ENCODE measurements at regions not wholly inside any gene's neighbourhood (a gene's known extent, or its start where the extent isn't known, plus 50 kb on each side); places are given as distances from the start of the nearest gene placed in this dataset.

DNA sequence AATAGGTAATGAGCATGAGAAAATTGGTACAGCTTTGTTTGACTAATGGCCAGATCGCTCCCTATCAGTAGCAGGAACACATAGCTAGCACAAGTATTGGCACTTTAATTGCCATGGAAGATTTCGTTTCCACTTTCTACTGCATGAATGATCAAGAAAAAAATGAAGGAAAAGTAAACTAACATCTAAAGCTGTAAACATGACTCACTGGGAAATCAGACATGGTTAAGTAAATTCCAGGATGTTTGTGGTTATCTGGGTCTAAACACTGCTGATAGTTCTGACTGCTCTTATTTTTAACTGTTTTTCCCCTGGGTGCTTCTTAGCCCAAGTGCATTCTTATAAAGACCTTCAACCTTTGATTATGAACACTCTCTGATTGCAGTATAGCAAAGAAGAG lies 388.9 kb downstream of the NR2F1-AS1 start:
- Histone ChIP-seq H3K9me3 (no peaks in the 10 kb centered on the region), H3K36me3 (no peaks in the 10 kb centered on the region), H3K27ac (no peak overlapping the region), H3K27me3 (no peaks in the 10 kb centered on the region), H3K4me1 (peaks cover 0 to 19% (median 0%) of the 10 kb centered on the region in 3 donors), H3K4me3 (no peak overlapping the region)
- ATAC-seq: no peak
- TF ChIP-seq POLR2AphosphoS5 (IDR thresholded peaks at IDR 0.05) (no peak), EP300 (IDR thresholded peaks at IDR 0.05) (no peak), POLR2A (IDR thresholded peaks at IDR 0.05) (no peak)
- TF ChIP-seq, protein P1, sequence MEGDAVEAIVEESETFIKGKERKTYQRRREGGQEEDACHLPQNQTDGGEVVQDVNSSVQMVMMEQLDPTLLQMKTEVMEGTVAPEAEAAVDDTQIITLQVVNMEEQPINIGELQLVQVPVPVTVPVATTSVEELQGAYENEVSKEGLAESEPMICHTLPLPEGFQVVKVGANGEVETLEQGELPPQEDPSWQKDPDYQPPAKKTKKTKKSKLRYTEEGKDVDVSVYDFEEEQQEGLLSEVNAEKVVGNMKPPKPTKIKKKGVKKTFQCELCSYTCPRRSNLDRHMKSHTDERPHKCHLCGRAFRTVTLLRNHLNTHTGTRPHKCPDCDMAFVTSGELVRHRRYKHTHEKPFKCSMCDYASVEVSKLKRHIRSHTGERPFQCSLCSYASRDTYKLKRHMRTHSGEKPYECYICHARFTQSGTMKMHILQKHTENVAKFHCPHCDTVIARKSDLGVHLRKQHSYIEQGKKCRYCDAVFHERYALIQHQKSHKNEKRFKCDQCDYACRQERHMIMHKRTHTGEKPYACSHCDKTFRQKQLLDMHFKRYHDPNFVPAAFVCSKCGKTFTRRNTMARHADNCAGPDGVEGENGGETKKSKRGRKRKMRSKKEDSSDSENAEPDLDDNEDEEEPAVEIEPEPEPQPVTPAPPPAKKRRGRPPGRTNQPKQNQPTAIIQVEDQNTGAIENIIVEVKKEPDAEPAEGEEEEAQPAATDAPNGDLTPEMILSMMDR (IDR thresholded peaks at IDR 0.05): no peak
- 42 to 75% methylated on average over 2 of the region's 2 CpGs for WGBS, 2 donors (ENCODE audit: low coverage in 1 of 2)

DNA sequence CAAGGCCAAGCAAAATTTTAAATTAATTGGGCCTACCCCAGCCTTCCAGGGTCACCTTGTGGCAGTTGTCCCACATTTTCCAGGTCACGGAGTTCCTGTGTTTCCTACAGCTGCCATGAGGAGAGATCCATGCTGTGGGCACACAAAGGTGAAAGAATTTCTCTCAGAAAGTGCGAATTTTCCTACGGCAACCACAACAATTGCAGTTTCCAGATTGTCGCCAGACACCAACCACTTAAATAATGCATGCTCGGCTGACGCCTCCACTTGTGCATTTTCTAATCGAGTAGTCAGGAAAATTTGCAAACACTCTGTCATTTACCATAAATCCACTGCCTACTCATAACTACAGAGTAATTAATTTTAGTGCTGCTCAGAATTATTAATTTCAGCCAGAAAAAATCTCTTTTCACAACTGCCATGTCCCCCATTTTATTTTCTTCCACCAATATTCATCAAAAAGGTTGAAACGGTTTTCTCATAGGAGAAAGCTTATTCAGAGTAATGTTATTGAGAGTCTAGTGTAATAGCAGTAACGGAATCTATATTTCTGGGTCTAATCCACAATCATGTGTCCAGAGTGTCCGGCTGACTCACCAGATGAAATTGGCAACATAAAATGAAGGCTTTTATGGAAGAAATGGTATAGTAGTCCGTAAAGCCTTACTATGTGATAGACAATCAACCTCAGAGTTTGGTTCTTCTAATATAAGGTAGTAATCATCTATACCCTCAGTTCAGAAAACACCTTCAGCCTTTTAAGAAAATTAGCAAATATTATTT lies 389.8 kb downstream of the NR2F1-AS1 start:
- no peak overlapping the region for H3K27ac ChIP-seq
- H3K9me3 ChIP-seq: no peaks in the 10 kb centered on the region
- WGBS, 2 donors (ENCODE audit: low coverage in 1 of 2): 94% methylated on average over 7 to 11 of the region's 11 CpGs
- no peak overlapping the region for H3K4me3 ChIP-seq
- no peaks in the 10 kb centered on the region for H3K27me3 ChIP-seq
- no peak for TF ChIP-seq POLR2A (IDR thresholded peaks at IDR 0.05)
- TF ChIP-seq POLR2AphosphoS5 (IDR thresholded peaks at IDR 0.05): no peak
- TF ChIP-seq EP300 (IDR thresholded peaks at IDR 0.05): no peak
- TF ChIP-seq, protein P1 (IDR thresholded peaks at IDR 0.05): no peak
- peaks cover 0 to 19% (median 0%) of the 10 kb centered on the region in 3 donors for H3K4me1 ChIP-seq
- H3K36me3 ChIP-seq: no peaks in the 10 kb centered on the region
- no peak for ATAC-seq

DNA sequence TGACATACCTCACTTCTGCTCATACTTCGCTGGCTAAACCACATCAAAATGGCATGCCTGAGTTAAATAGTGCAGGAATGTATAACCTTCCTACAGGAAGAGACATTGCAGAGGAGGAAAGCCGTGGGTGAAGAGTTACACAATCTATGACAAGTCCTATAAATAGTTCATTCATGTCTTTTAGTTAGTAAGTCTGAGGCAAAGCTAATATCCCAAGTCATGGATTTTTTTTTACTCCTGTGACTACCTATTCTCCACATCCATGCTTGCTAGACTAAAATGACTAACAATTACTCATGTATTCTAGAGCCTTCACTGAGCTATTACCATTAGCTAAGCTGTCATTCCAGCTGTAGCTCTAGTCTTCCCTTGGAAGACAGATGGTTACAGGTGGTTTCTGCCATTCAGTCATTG lies 391.3 kb downstream of the NR2F1-AS1 start:
- ATAC-seq: no peak

DNA sequence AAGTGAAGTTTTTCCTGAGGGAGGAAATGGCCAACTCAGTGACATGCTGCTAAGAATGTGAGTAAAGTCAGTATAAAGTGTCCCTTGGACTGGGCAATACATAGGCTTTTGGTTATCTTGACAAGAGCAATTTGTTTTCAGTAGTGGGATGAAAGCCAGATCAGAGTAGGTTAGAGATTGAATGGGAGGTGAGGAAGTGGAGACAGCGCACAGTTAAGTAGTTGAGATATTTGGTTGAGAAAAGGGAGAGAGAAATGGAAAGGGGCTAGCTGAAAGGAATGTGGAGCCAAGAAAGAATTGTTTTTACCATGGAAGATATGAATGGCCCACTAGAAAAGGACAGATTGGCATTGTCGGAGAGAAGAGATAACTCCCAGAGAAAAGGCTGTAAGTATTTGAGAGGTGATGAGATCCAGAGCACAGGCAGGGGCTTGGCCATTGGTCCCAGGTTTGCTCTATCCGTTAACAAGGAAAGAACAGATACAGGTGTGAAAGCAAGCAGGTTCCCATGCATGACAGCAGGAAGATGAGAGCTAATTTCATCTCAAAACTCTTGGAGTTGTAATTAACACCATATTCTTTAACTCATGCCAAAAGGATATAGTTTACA lies 392.0 kb downstream of the NR2F1-AS1 start:
- no peaks in the 10 kb centered on the region for H3K9me3 ChIP-seq
- no peak overlapping the region for H3K4me3 ChIP-seq
- no peak for TF ChIP-seq POLR2A (IDR thresholded peaks at IDR 0.05)
- no peak for TF ChIP-seq POLR2AphosphoS5 (IDR thresholded peaks at IDR 0.05)
- no peak for TF ChIP-seq EP300 (IDR thresholded peaks at IDR 0.05)
- TF ChIP-seq, protein P1 (IDR thresholded peaks at IDR 0.05): no peak
- ATAC-seq: no peak
- no peaks in the 10 kb centered on the region for H3K27me3 ChIP-seq
- 81 to 83% methylated on average over 2 to 3 of the region's 3 CpGs for WGBS, 2 donors (ENCODE audit: low coverage in 1 of 2)
- H3K4me1 ChIP-seq: peaks cover 0 to 13% (median 0%) of the 10 kb centered on the region in 3 donors
- no peak overlapping the region for H3K27ac ChIP-seq
- no peaks in the 10 kb centered on the region for H3K36me3 ChIP-seq

More for the DNA sequence above, 391.3 kb downstream of the NR2F1-AS1 start:
- Histone ChIP-seq H3K9me3 (no peaks in the 10 kb centered on the region), H3K4me1 (peaks cover 0 to 19% (median 0%) of the 10 kb centered on the region in 3 donors), H3K27ac (no peak overlapping the region), H3K27me3 (no peaks in the 10 kb centered on the region), H3K4me3 (no peak overlapping the region), H3K36me3 (no peaks in the 10 kb centered on the region)
- WGBS, 2 donors (ENCODE audit: low coverage in 1 of 2): 54 to 63% methylated on average over 2 of the region's 2 CpGs
- TF ChIP-seq POLR2A (IDR thresholded peaks at IDR 0.05) (no peak), POLR2AphosphoS5 (IDR thresholded peaks at IDR 0.05) (no peak), EP300 (IDR thresholded peaks at IDR 0.05) (no peak)
- TF ChIP-seq, protein P1 (IDR thresholded peaks at IDR 0.05): no peak
